ENCODE measurements at regions not wholly inside any gene's neighbourhood (a gene's known extent, or its start where the extent isn't known, plus 50 kb on each side); places are given as distances from the start of the nearest gene placed in this dataset.

GRCh38 chr10:78771260-78771659 lies 297.5 kb upstream of the ZMIZ1 start:
- Mint-ChIP-seq H3K27ac (no peak overlapping the region), H3K4me1 (no peaks in the 10 kb centered on the region), H3K4me3 (no peak overlapping the region), H3K27me3 (peaks cover 3% of the 10 kb centered on the region), H3K9me3 (ENCODE audit: insufficient read depth) (no peaks in the 10 kb centered on the region)
- Histone ChIP-seq H3K27me3 (replicated peaks in 1 of 4; ENCODE audit: control extremely low read depth in 1 of 4, control insufficient read depth in 3 of 4, insufficient read depth in 4 of 4, low read length in 3 of 4) (no peaks in the 10 kb centered on the region), H4K20me1 (ENCODE audit: control insufficient read depth, insufficient read depth, low read length, poor library complexity, severe bottlenecking) (no peaks in the 10 kb centered on the region), H3K79me2 (ENCODE audit: control insufficient read depth, insufficient read depth, low read length) (no peaks in the 10 kb centered on the region), H3K36me3 (replicated peaks in 1 of 2; ENCODE audit: control extremely low read depth in 1 of 2, control insufficient read depth in 1 of 2, extremely low read depth in 1 of 2, insufficient read depth in 2 of 2, low read length in 1 of 2) (no peaks in the 10 kb centered on the region), H2AFZ (ENCODE audit: insufficient read depth, low read depth, low read length, poor library complexity, severe bottlenecking) (no peak overlapping the region), H3K4me3 (ENCODE audit: control extremely low read depth in 1 of 5, extremely low read depth in 1 of 5, insufficient read depth in 1 of 5, low read depth in 2 of 5, low read length in 4 of 5) (no peak overlapping the region), H3K27ac (ENCODE audit: low read length in 2 of 2) (no peak overlapping the region), H3K4me2 (replicated peaks; ENCODE audit: low read depth, low read length, poor library complexity, severe bottlenecking) (no peak overlapping the region), H3K4me1 (ENCODE audit: control insufficient read depth in 2 of 2, insufficient read depth in 2 of 2, low read length in 2 of 2) (no peaks in the 10 kb centered on the region), H3K9me3 (ENCODE audit: control extremely low read depth in 1 of 3, control insufficient read depth in 2 of 3, insufficient read depth in 1 of 3, low read length in 2 of 3) (peaks cover 0 to 2% (median 0%) of the 10 kb centered on the region in 3 donors), H3K9ac (ENCODE audit: low read length) (no peak overlapping the region)
- ChIA-PET POLR2A (no interaction called here), CTCF (no interaction called here)
- intact Hi-C loops (cut with micrococcal nuclease), result no loop called here
- ATAC-seq (ENCODE audit: low read depth), result no peak
- 94% methylated on average over 5 of the region's 7 CpGs for WGBS (ENCODE audit: insufficient coverage)
- DNase-seq, result no peak
- TF ChIP-seq EZH2 (IDR thresholded peaks at IDR 0.05; ENCODE audit: borderline replicate concordance, insufficient read depth, low read depth, low read length, poor library complexity, severe bottlenecking), result no peak
- no peak for TF ChIP-seq CTCF (IDR thresholded peaks at IDR 0.05)

- no peaks in the 10 kb centered on the region for H3K27me3 ChIP-seq (replicated peaks in 1 of 4; ENCODE audit: control extremely low read depth in 1 of 4, control insufficient read depth in 3 of 4, insufficient read depth in 4 of 4, low read length in 3 of 4)
- no peak overlapping the region for H3K4me3 ChIP-seq (ENCODE audit: control extremely low read depth in 1 of 5, extremely low read depth in 1 of 5, insufficient read depth in 1 of 5, low read depth in 2 of 5, low read length in 4 of 5)
- ChIA-PET CTCF (no interaction called here), POLR2A (no interaction called here)
- Mint-ChIP-seq H3K27me3 (peaks cover 3% of the 10 kb centered on the region), H3K27ac (no peak overlapping the region), H3K4me1 (no peaks in the 10 kb centered on the region), H3K4me3 (no peak overlapping the region), H3K9me3 (ENCODE audit: insufficient read depth) (no peaks in the 10 kb centered on the region)
- no peak for ATAC-seq (ENCODE audit: low read depth)
- H2AFZ ChIP-seq (ENCODE audit: insufficient read depth, low read depth, low read length, poor library complexity, severe bottlenecking), result no peak overlapping the region
- no peaks in the 10 kb centered on the region for H3K36me3 ChIP-seq (replicated peaks in 1 of 2; ENCODE audit: control extremely low read depth in 1 of 2, control insufficient read depth in 1 of 2, extremely low read depth in 1 of 2, insufficient read depth in 2 of 2, low read length in 1 of 2)
- intact Hi-C loops (cut with micrococcal nuclease), result no loop called here
- H4K20me1 ChIP-seq (ENCODE audit: control insufficient read depth, insufficient read depth, low read length, poor library complexity, severe bottlenecking), result no peaks in the 10 kb centered on the region
- no peak overlapping the region for H3K9ac ChIP-seq (ENCODE audit: low read length)
- no peak overlapping the region for H3K4me2 ChIP-seq (replicated peaks; ENCODE audit: low read depth, low read length, poor library complexity, severe bottlenecking)
- H3K27ac ChIP-seq (ENCODE audit: low read length in 2 of 2), result no peak overlapping the region
- TF ChIP-seq CTCF (IDR thresholded peaks at IDR 0.05), result no peak
- peaks cover 0 to 2% (median 0%) of the 10 kb centered on the region in 3 donors for H3K9me3 ChIP-seq (ENCODE audit: control extremely low read depth in 1 of 3, control insufficient read depth in 2 of 3, insufficient read depth in 1 of 3, low read length in 2 of 3)
- WGBS (ENCODE audit: insufficient coverage), result 91% methylated on average over 4 of the region's 7 CpGs
- H3K79me2 ChIP-seq (ENCODE audit: control insufficient read depth, insufficient read depth, low read length), result no peaks in the 10 kb centered on the region
- no peaks in the 10 kb centered on the region for H3K4me1 ChIP-seq (ENCODE audit: control insufficient read depth in 2 of 2, insufficient read depth in 2 of 2, low read length in 2 of 2)
- DNase-seq, result no peak
Observed at GRCh38 chr10:78771808-78772455, 296.8 kb upstream of the ZMIZ1 start.
